Spleen (tissue), 11 donors: ENCODE measurements at regions not wholly inside any gene's neighbourhood (a gene's known extent, or its start where the extent isn't known, plus 50 kb on each side); places are given as distances from the start of the nearest gene placed in this dataset.

Source experiments
- DNase-seq: peaks from one replicate; pipeline ENCODE4 v3.0.0-alpha.2; 2020
- H3K27ac ChIP-seq, 8 donors: fragments of 200-600 bp; sonication (generic) in 7 of 8; 1 replicate in 4 of 8; 2 replicates in 4 of 8; pipeline versions ENCODE4 v1.5.0 to v1.8.0; 2016 to 2021; ENCODE audit warnings: inconsistent platforms in 4 of 8, mild to moderate bottlenecking in 4 of 8, moderate library complexity in 1 of 8
- H3K27me3 ChIP-seq, 7 donors: fragments of 200-600 bp; sonication (generic) in 6 of 7; replicated peaks in 1 of 7; 1 replicate in 4 of 7; 2 replicates in 3 of 7; pipeline versions ENCODE4 v1.5.0 to v1.8.0; 2016 to 2021; ENCODE audit warnings: inconsistent platforms in 3 of 7, mild to moderate bottlenecking in 1 of 7
- H3K36me3 ChIP-seq, 6 donors: fragments of 200-600 bp; sonication (generic) in 5 of 6; 1 replicate in 4 of 6; 2 replicates in 2 of 6; pipeline versions ENCODE4 v1.5.0 to v1.8.0; 2016 to 2021; ENCODE audit warnings: inconsistent platforms in 2 of 6
- H3K4me1 ChIP-seq, 6 donors: fragments of 200-600 bp; sonication (generic) in 5 of 6; 1 replicate in 3 of 6; 2 replicates in 3 of 6; pipeline versions ENCODE4 v1.5.0 to v1.8.0; 2016 to 2021; ENCODE audit warnings: inconsistent platforms in 3 of 6
- H3K4me3 ChIP-seq, 8 donors: fragments of 200-600 bp; sonication (generic) in 7 of 8; 1 replicate in 4 of 8; 2 replicates in 4 of 8; pipeline versions ENCODE4 v1.5.0 to v1.8.0; 2016 to 2021; ENCODE audit warnings: inconsistent platforms in 4 of 8, mild to moderate bottlenecking in 4 of 8, moderate library complexity in 2 of 8
- H3K9me3 ChIP-seq, 8 donors: fragments of 200-600 bp; sonication (generic) in 7 of 8; 1 replicate in 4 of 8; 2 replicates in 4 of 8; pipeline versions ENCODE4 v1.5.0 to v1.8.0; 2016 to 2021; ENCODE audit warnings: inconsistent platforms in 4 of 8
- POLR2A ChIP-seq, 3 donors: fragments of 450-650 bp; IDR thresholded peaks; one replicate each; pipeline ENCODE4 v1.5.1; 2017; ENCODE audit warnings: antibody characterized with exemption in 3 of 3, mild to moderate bottlenecking in 1 of 3
- POLR2AphosphoS5 ChIP-seq, 3 donors: sonication (generic); formaldehyde crosslinking; IDR thresholded peaks; one replicate each; pipeline ENCODE4 v1.5.1; 2017; ENCODE audit warnings: antibody characterized with exemption in 3 of 3
- WGBS, 5 donors: extraction: QIAGEN DNeasy Blood & Tissue Kit in 3 of 5; methylation state at CpG; one replicate each; pipeline versions ENCODE4 v1.1.5 to v1.1.7; 2013 to 2018; 5-methylcytosine and 5-hydroxymethylcytosine counted together
- intact Hi-C: fragments of 100-400 bp; cut with DNase I; formaldehyde crosslinking; loops from one replicate; pipeline ENCODE4 v1.15.0; 2023; ENCODE audit warnings: low total_unique reads
- TF ChIP-seq, protein P1 (sequence below), 11 experiments: fragments of 200-600 bp in 7 of 11; fragments of 450-650 bp in 4 of 11; sonication (generic) in 4 of 11; IDR thresholded peaks in 8 of 11; conservative IDR thresholded peaks in 3 of 11; 1 replicate in 7 of 11; 2 replicates in 4 of 11; pipeline versions ENCODE4 v1.4.0 to v1.8.0; 2016 to 2021; ENCODE audit warnings: antibody characterized with exemption in 11 of 11, inconsistent platforms in 4 of 11, mild to moderate bottlenecking in 1 of 11
- donor health status: healthy with polysubstance abuse.
- donor health status: DM: no; HTN: no; CAD: no; lungs with moderate emphysema.
- donor health status: DM: no; HTN: no; CAD: no.
- donor health status: Bipolar disorder and iron deficiency.
- donor health status: healthy.
- donor health status: DM: no; HTN: no; CAD: no.
- donor health status: DM: yes; HTN: yes; CAD: no.

GRCh38 chr12:131367983-131368667 lies 342.8 kb upstream of the SFSWAP start:
- WGBS, 5 donors, result 83 to 93% (median 90%) methylated on average over 12 of the region's 12 CpGs

DNA sequence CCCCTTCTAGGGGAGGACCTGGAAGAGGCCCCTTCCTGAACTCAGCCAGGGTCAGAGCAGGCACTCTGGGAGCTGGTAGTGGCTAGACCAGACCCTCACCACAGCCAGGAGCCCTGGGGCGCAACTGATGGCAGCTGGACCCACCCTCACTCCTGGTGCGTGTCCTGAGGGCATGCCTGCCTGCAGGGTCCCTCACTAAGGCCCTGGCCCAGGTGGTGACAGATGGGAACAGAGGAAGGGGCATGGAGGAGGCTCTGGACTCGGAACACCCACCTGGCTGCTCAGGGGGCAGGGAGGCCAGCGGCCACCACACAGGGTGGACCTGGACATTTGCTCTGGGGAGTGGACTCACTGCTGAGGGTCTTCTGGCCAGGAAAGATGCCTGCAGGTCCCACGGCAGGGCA lies 342.2 kb upstream of the SFSWAP start:
- peak; percentile 72 for DNase-seq
- no peak overlapping the region for H3K4me3 ChIP-seq
- H3K27me3 ChIP-seq, result peaks cover 0 to 5% (median 0%) of the 10 kb centered on the region in 7 donors
- no peak overlapping the region for H3K27ac ChIP-seq
- no peaks in the 10 kb centered on the region for H3K9me3 ChIP-seq
- 74 to 94% (median 85%) methylated on average over 3 to 5 of the region's 5 CpGs for WGBS, 5 donors
- no peaks in the 10 kb centered on the region for H3K4me1 ChIP-seq
- no peaks in the 10 kb centered on the region for H3K36me3 ChIP-seq
- TF ChIP-seq, protein P1, sequence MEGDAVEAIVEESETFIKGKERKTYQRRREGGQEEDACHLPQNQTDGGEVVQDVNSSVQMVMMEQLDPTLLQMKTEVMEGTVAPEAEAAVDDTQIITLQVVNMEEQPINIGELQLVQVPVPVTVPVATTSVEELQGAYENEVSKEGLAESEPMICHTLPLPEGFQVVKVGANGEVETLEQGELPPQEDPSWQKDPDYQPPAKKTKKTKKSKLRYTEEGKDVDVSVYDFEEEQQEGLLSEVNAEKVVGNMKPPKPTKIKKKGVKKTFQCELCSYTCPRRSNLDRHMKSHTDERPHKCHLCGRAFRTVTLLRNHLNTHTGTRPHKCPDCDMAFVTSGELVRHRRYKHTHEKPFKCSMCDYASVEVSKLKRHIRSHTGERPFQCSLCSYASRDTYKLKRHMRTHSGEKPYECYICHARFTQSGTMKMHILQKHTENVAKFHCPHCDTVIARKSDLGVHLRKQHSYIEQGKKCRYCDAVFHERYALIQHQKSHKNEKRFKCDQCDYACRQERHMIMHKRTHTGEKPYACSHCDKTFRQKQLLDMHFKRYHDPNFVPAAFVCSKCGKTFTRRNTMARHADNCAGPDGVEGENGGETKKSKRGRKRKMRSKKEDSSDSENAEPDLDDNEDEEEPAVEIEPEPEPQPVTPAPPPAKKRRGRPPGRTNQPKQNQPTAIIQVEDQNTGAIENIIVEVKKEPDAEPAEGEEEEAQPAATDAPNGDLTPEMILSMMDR (IDR thresholded peaks at IDR 0.05 in 8 of 11, conservative IDR thresholded peaks at IDR 0.05 in 3 of 11), result no peak
- no peak for TF ChIP-seq POLR2AphosphoS5 (IDR thresholded peaks at IDR 0.05)
- intact Hi-C loops, result no loop called here

More at GRCh38 chr12:131367983-131368667, 342.8 kb upstream of the SFSWAP start:
- Histone ChIP-seq H3K36me3 (no peaks in the 10 kb centered on the region), H3K4me3 (no peak overlapping the region), H3K27me3 (peaks cover 0 to 5% (median 0%) of the 10 kb centered on the region in 7 donors), H3K4me1 (no peaks in the 10 kb centered on the region), H3K27ac (no peak overlapping the region), H3K9me3 (no peaks in the 10 kb centered on the region)
- DNase-seq, result no peak
- intact Hi-C loops, result no loop called here
- TF ChIP-seq POLR2A (IDR thresholded peaks at IDR 0.05) (no peak), POLR2AphosphoS5 (IDR thresholded peaks at IDR 0.05) (no peak)
- TF ChIP-seq, protein P1 (IDR thresholded peaks at IDR 0.05 in 8 of 11, conservative IDR thresholded peaks at IDR 0.05 in 3 of 11), result no peak

DNA sequence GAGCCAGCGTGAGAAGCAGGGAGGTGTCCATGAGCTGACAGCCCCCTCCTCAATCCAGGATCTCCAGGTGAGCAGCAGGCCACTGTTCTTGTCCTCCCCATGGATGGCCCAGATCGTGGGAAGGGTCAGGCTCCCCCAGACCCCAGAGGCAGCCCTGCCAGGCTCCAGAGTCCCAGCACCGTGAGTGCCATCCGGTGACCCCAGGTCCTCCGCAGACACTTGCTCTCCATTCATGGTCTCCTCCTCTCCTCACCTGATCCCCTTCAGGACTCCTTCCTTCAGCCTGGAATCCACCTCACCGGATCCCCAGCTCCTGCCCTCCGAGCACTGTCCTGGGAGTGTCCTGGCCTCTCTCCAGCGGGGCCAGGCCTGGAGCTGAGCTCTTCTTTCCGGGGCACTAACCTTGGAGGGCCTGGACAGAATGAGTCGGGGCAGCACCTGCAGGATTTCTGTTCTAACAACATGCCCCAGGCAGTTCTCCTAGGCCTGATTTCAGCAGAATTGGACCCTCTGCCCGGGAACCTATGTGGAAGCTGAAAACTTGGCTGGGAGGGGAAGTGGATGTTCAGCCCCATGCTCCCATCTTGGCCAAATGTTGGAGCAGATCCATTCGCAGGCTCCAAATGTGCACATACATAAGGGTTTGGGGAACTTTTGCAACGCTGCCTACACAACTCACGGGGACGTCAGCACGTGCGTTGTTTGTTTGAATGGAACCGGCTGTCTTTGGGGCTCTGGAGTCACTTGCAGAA lies 341.6 kb upstream of the SFSWAP start:
- no peaks in the 10 kb centered on the region for H3K4me1 ChIP-seq
- no peak overlapping the region for H3K4me3 ChIP-seq
- WGBS, 5 donors, result 86 to 90% (median 89%) methylated on average over 18 of the region's 18 CpGs
- no peak for DNase-seq
- intact Hi-C loops, result no loop called here
- no peaks in the 10 kb centered on the region for H3K9me3 ChIP-seq
- peaks cover 0 to 5% (median 0%) of the 10 kb centered on the region in 7 donors for H3K27me3 ChIP-seq
- TF ChIP-seq, protein P1 (IDR thresholded peaks at IDR 0.05 in 8 of 11, conservative IDR thresholded peaks at IDR 0.05 in 3 of 11), result no peak
- no peak for TF ChIP-seq POLR2AphosphoS5 (IDR thresholded peaks at IDR 0.05)
- no peak for TF ChIP-seq POLR2A (IDR thresholded peaks at IDR 0.05)
- no peaks in the 10 kb centered on the region for H3K36me3 ChIP-seq
- no peak overlapping the region for H3K27ac ChIP-seq

GRCh38 chr12:131370321-131370720 lies 340.6 kb upstream of the SFSWAP start:
- H3K27ac ChIP-seq, result no peak overlapping the region
- intact Hi-C loops, result no loop called here
- no peaks in the 10 kb centered on the region for H3K9me3 ChIP-seq
- no peaks in the 10 kb centered on the region for H3K36me3 ChIP-seq
- DNase-seq, result no peak
- no peak overlapping the region for H3K4me3 ChIP-seq
- no peak for TF ChIP-seq POLR2A (IDR thresholded peaks at IDR 0.05)
- no peak for TF ChIP-seq POLR2AphosphoS5 (IDR thresholded peaks at IDR 0.05)
- TF ChIP-seq, protein P1 (IDR thresholded peaks at IDR 0.05 in 8 of 11, conservative IDR thresholded peaks at IDR 0.05 in 3 of 11), result no peak
- no peaks in the 10 kb centered on the region for H3K4me1 ChIP-seq
- H3K27me3 ChIP-seq, result peaks cover 0 to 5% (median 0%) of the 10 kb centered on the region in 7 donors
- WGBS, 5 donors, result 71 to 87% (median 85%) methylated on average over 8 of the region's 8 CpGs
